HG02610 (cell line): ENCODE measurements at regions not wholly inside any gene's neighbourhood (a gene's known extent, or its start where the extent isn't known, plus 50 kb on each side); places are given as distances from the start of the nearest gene placed in this dataset.
"Not testable (repeated sequence)": the region's sequence is repeated elsewhere in the genome, so short reads cannot be mapped to it uniquely, and the experiment has no call there.

Source experiments
- ATAC-seq: cut with Tn5 transposase; IDR thresholded peaks from one replicate; pipeline ENCODE4 v1.9.1; 2021; ENCODE audit warnings: mild to moderate bottlenecking, moderate library complexity; ENCODE audit not compliant: unreplicated experiment

GRCh38 chr6:15086348-15087158 lies 159.3 kb upstream of the JARID2 start:
- ATAC-seq: no peak

GRCh38 chr6:15087186-15087589 lies 158.7 kb upstream of the JARID2 start:
- ATAC-seq: no peak

- ATAC-seq: no peak
Measured at GRCh38 chr6:15088904-15089568, 156.8 kb upstream of the JARID2 start.

GRCh38 chr6:15089569-15090144 lies 156.2 kb upstream of the JARID2 start:
- ATAC-seq: no peak

- no peak for ATAC-seq
Measured at GRCh38 chr6:15090145-15090579, 155.7 kb upstream of the JARID2 start.

- no peak for ATAC-seq
Measured at GRCh38 chr6:15090745-15091384, 155.0 kb upstream of the JARID2 start.

GRCh38 chr6:15096894-15097837 lies 148.7 kb upstream of the JARID2 start:
- ATAC-seq: no peak

GRCh38 chr6:15101130-15101529 lies 144.7 kb upstream of the JARID2 start:
- ATAC-seq: no peak

GRCh38 chr6:15102241-15102640 lies 143.6 kb upstream of the JARID2 start:
- ATAC-seq: no peak

GRCh38 chr6:15106958-15107643 lies 138.8 kb upstream of the JARID2 start:
- ATAC-seq: no peak

GRCh38 chr6:15107644-15108382 lies 138.1 kb upstream of the JARID2 start:
- no peak for ATAC-seq

- ATAC-seq: no peak
Measured at GRCh38 chr6:15108383-15108715, 137.5 kb upstream of the JARID2 start.

- no peak for ATAC-seq
Measured at GRCh38 chr6:15109338-15110090, 136.4 kb upstream of the JARID2 start.

- ATAC-seq: no peak
Measured at GRCh38 chr6:15110726-15111354, 135.0 kb upstream of the JARID2 start.

GRCh38 chr6:15111576-15111975 lies 134.3 kb upstream of the JARID2 start:
- ATAC-seq: not testable (repeated sequence)

GRCh38 chr6:15113587-15113986 lies 132.3 kb upstream of the JARID2 start:
- no peak for ATAC-seq

- no peak for ATAC-seq
Measured at GRCh38 chr6:15114061-15114460, 131.8 kb upstream of the JARID2 start.

GRCh38 chr6:15116889-15117288 lies 129.0 kb upstream of the JARID2 start:
- ATAC-seq: no peak
